HepG2 (cell line): ENCODE measurements at regions not wholly inside any gene's neighbourhood (a gene's known extent, or its start where the extent isn't known, plus 50 kb on each side); places are given as distances from the start of the nearest gene placed in this dataset.

ENCODE experiments used
- ATAC-seq: fragments of 200-7000 bp; cut with Tn5 transposase; 3 replicates; pipeline ENCODE4 v1.9.1; 2020; ENCODE audit warnings: mild to moderate bottlenecking, moderate library complexity
- BruUV-seq: library from RNA; stranded (reverse); fragments of 400-500 nt; replicated peaks from 2 replicates; lab custom pipeline; 2021; lab: Mats Ljungman, UMichigan
- CTCF ChIA-PET: fragments of 300-600 bp; formaldehyde crosslinking; extraction: SDS; loops from one replicate; lab custom pipeline; 2021; ENCODE audit warnings: low total read pairs, inconsistent platforms, low intra/inter-chr PET ratio; lab: Yijun Ruan, JAX
- POLR2A ChIA-PET: fragments of 350-600 bp; sonication (Branson Sonifier 250); formaldehyde crosslinking; loops from one replicate; lab custom pipeline; 2020; ENCODE audit warnings: antibody characterized with exemption, inconsistent platforms; lab: Yijun Ruan, JAX
- DNase-seq: peaks from one replicate; pipeline ENCODE4 v3.0.0-alpha.2; 2015; ENCODE audit warnings: low spot score
- FAIRE-seq: peaks from 3 replicates; lab custom pipeline; 2011; peaks lifted over from hg19 to GRCh38; lab: Jason Lieb, UNC
- H2AFZ ChIP-seq: one replicate; pipeline ENCODE4 v1.6.1; 2011; ENCODE audit warnings: low read length, inconsistent platforms
- H3K27ac ChIP-seq: fragments of 300-600 bp; 3 replicates; pipeline ENCODE4 v1.8.0; 2011; ENCODE audit warnings: mixed run types, mild to moderate bottlenecking, mixed read lengths, low read length, inconsistent platforms; ENCODE audit not compliant: insufficient read depth; ENCODE audit errors: extremely low read length
- H3K27me3 ChIP-seq, 2 experiments: fragments of 200-600 bp in 1 of 2; 2 replicates in 1 of 2; 3 replicates in 1 of 2; pipeline versions ENCODE4 v1.6.0 to v1.8.0; 2011; ENCODE audit warnings: low read length in 2 of 2, mild to moderate bottlenecking in 2 of 2, moderate library complexity in 2 of 2, inconsistent platforms in 1 of 2; ENCODE audit not compliant: insufficient read depth in 2 of 2, control insufficient read depth in 1 of 2
- H3K36me3 ChIP-seq, 2 experiments: fragments of 200-600 bp in 1 of 2; replicated peaks in 1 of 2; 2 replicates in 1 of 2; 3 replicates in 1 of 2; pipeline versions ENCODE4 v1.5.1 to v1.8.0; 2011; ENCODE audit warnings: low read length in 2 of 2, inconsistent platforms in 1 of 2; ENCODE audit not compliant: insufficient read depth in 2 of 2, control insufficient read depth in 1 of 2
- H3K4me1 ChIP-seq: 2 replicates; pipeline ENCODE4 v1.5.1; 2012; ENCODE audit warnings: low read length, inconsistent platforms; ENCODE audit not compliant: insufficient read depth
- H3K4me2 ChIP-seq: 2 replicates; pipeline ENCODE4 v1.6.0; 2011; ENCODE audit warnings: low read depth, low read length, inconsistent platforms
- H3K4me3 ChIP-seq, 3 experiments: fragments of 200-600 bp in 1 of 3; sonication (generic), shearing (Covaris generic) in 1 of 3; replicated peaks in 1 of 3; 2 replicates each; pipeline ENCODE4 v1.5.1; 2011 to 2016; ENCODE audit warnings: low read length in 3 of 3, inconsistent platforms in 2 of 3, low read depth in 2 of 3, mild to moderate bottlenecking in 2 of 3, control low read depth in 1 of 3, mixed read lengths in 1 of 3; ENCODE audit not compliant: insufficient read depth in 1 of 3
- H3K79me2 ChIP-seq: one replicate; pipeline ENCODE4 v1.6.1; 2011; ENCODE audit warnings: low read length, inconsistent platforms; ENCODE audit not compliant: insufficient read depth
- H3K9ac ChIP-seq: 2 replicates; pipeline ENCODE4 v1.6.0; 2011; ENCODE audit warnings: mild to moderate bottlenecking, low read depth, low read length, inconsistent platforms; ENCODE audit not compliant: insufficient read depth
- H3K9me3 ChIP-seq: 2 replicates; pipeline ENCODE4 v1.5.1; 2012; ENCODE audit warnings: mild to moderate bottlenecking, low read length
- H4K20me1 ChIP-seq: 2 replicates; pipeline ENCODE4 v1.6.0; 2011; ENCODE audit warnings: inconsistent platforms, mild to moderate bottlenecking, low read length, moderate library complexity; ENCODE audit not compliant: insufficient read depth
- PTBP1 ChIP-seq: fragments of 200-400 bp; formaldehyde crosslinking; IDR thresholded peaks from 2 replicates; pipeline ENCODE4 v1.6.1; 2018; ENCODE audit warnings: low read length, low read depth; ENCODE audit not compliant: poor library complexity, severe bottlenecking
- ZBTB20 ChIP-seq: sonication (generic); formaldehyde crosslinking; IDR thresholded peaks from 2 replicates; pipeline ENCODE4 v1.8.1; 2023; ENCODE audit warnings: missing genetic modification reagents, low read depth, mild to moderate bottlenecking, borderline replicate concordance
- ZKSCAN8 ChIP-seq: IDR thresholded peaks from 2 replicates; pipeline ENCODE4 v1.6.1; 2016; ENCODE audit warnings: borderline replicate concordance, missing genetic modification reagents, missing compliant biosample characterization
- ZMAT3 ChIP-seq: sonication (generic); formaldehyde crosslinking; conservative IDR thresholded peaks from 2 replicates; pipeline ENCODE4 v1.7.0; 2021; ENCODE audit warnings: missing genetic modification reagents
- ZNF543 ChIP-seq: sonication (generic); formaldehyde crosslinking; IDR thresholded peaks from 2 replicates; pipeline ENCODE4 v1.4.0; 2020; ENCODE audit warnings: mild to moderate bottlenecking, missing genetic modification reagents
- ZNF572 ChIP-seq: sonication (generic); formaldehyde crosslinking; IDR thresholded peaks from 2 replicates; pipeline ENCODE4 v1.5.1; 2020; ENCODE audit warnings: mild to moderate bottlenecking, missing genetic modification reagents
- ZNF724P ChIP-seq: sonication (generic); formaldehyde crosslinking; IDR thresholded peaks from 2 replicates; pipeline ENCODE4 v1.8.0; 2022; ENCODE audit warnings: missing genetic modification reagents, borderline replicate concordance
- WGBS: methylation state at CpG from one replicate; pipeline ENCODE4 v1.1.6; 2017; ENCODE audit warnings: low lambda C conversion rate; 5-methylcytosine and 5-hydroxymethylcytosine counted together
- in situ Hi-C: cut with HindIII; loops from 2 replicates; pipeline ENCODE4 v1.10.0; 2017; ENCODE audit warnings: low pct_unique_long_range_greater_than_20kb; ENCODE audit not compliant: extremely low pct_ligation_motif_present
- intact Hi-C: fragments of 100-400 bp; cut with micrococcal nuclease; formaldehyde crosslinking; loops from one replicate; pipeline ENCODE4 v1.10.0; 2022; ENCODE audit not compliant: unreplicated experiment
- TF ChIP-seq, protein P1 (sequence below): sonication (generic); formaldehyde crosslinking; IDR thresholded peaks from 2 replicates; pipeline ENCODE4 v1.4.0; 2020; ENCODE audit warnings: missing genetic modification reagents, borderline replicate concordance
- TF ChIP-seq, protein P2 (sequence below): IDR thresholded peaks from 2 replicates; pipeline ENCODE4 v1.6.1; 2012; ENCODE audit warnings: low read length, improper control_type of control experiment
- TF ChIP-seq, protein P3 (sequence below), 2 experiments: sonication (generic) in 1 of 2; formaldehyde crosslinking in 1 of 2; IDR thresholded peaks; 2 replicates each; pipeline versions ENCODE4 v1.4.0 to v1.6.1; 2016 to 2020; ENCODE audit warnings: borderline replicate concordance in 1 of 2, low read depth in 1 of 2, mild to moderate bottlenecking in 1 of 2, missing genetic modification reagents in 1 of 2

DNA sequence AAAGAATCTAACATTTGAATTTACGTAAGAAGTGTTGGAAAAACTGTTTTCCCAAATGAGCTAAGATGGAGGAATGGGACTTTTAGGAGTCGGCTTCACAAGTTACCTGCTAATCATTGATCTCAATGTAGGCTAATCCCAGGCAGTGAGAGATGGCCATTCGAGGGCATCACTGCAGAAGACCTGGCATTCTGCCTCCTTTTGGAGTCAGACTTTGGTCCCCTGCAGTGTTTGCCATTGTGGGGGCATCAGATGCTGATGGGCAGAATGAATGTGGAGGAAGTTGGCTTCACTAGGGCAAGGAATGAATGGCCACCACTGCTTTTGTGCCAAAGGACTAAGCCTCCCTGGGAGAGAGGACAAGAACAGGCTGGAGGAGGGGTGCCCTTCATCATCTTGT, 55.7 kb upstream of the NKX2-2 start (continued):
- TF ChIP-seq, protein P1, sequence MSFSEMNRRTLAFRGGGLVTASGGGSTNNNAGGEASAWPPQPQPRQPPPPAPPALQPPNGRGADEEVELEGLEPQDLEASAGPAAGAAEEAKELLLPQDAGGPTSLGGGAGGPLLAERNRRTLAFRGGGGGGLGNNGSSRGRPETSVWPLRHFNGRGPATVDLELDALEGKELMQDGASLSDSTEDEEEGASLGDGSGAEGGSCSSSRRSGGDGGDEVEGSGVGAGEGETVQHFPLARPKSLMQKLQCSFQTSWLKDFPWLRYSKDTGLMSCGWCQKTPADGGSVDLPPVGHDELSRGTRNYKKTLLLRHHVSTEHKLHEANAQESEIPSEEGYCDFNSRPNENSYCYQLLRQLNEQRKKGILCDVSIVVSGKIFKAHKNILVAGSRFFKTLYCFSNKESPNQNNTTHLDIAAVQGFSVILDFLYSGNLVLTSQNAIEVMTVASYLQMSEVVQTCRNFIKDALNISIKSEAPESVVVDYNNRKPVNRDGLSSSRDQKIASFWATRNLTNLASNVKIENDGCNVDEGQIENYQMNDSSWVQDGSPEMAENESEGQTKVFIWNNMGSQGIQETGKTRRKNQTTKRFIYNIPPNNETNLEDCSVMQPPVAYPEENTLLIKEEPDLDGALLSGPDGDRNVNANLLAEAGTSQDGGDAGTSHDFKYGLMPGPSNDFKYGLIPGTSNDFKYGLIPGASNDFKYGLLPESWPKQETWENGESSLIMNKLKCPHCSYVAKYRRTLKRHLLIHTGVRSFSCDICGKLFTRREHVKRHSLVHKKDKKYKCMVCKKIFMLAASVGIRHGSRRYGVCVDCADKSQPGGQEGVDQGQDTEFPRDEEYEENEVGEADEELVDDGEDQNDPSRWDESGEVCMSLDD (CRISPR knock-in tag) = no peak
- TF ChIP-seq ZNF724P = no peak
- TF ChIP-seq, protein P2, sequence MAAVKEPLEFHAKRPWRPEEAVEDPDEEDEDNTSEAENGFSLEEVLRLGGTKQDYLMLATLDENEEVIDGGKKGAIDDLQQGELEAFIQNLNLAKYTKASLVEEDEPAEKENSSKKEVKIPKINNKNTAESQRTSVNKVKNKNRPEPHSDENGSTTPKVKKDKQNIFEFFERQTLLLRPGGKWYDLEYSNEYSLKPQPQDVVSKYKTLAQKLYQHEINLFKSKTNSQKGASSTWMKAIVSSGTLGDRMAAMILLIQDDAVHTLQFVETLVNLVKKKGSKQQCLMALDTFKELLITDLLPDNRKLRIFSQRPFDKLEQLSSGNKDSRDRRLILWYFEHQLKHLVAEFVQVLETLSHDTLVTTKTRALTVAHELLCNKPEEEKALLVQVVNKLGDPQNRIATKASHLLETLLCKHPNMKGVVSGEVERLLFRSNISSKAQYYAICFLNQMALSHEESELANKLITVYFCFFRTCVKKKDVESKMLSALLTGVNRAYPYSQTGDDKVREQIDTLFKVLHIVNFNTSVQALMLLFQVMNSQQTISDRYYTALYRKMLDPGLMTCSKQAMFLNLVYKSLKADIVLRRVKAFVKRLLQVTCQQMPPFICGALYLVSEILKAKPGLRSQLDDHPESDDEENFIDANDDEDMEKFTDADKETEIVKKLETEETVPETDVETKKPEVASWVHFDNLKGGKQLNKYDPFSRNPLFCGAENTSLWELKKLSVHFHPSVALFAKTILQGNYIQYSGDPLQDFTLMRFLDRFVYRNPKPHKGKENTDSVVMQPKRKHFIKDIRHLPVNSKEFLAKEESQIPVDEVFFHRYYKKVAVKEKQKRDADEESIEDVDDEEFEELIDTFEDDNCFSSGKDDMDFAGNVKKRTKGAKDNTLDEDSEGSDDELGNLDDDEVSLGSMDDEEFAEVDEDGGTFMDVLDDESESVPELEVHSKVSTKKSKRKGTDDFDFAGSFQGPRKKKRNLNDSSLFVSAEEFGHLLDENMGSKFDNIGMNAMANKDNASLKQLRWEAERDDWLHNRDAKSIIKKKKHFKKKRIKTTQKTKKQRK = no peak
- TF ChIP-seq, all 625 proteins: peak for 0

DNA sequence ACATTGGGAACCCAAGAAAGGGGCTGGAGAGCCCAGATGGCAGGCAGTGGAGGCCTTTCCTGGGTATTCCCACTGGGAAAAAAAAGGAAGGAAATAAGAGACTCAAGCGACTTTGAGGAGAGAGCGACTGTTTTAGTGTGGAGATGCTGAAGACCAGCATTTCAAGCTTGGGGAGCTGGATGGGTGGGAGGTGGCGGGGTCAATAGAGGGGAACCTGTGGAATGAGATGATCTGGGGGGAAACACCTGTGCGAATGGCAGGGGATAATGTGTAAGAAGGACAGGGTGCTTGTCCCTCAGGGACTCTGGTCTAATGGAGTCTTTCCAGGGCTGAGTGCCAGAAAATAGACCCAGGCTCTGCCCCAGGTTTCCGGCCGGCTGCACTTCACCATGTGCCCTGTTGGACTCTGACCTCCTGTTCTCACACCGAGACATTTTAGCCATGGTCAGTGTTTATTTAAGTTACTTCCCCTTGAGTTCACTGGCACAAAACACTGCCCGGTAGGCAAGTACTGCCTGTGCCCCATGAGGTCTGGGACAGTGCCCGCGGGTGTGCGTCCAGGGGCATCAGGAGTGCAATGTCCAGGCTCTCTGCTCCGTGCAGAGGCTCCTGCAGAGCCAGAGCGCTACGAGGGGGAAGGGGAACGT, 50.4 kb upstream of the NKX2-2 start:
- H2AFZ ChIP-seq = peak overlapping the region; percentile 0
- CTCF ChIA-PET = no interaction called here
- no peaks in the 10 kb centered on the region for H3K9me3 ChIP-seq
- peaks cover 14% of the 10 kb centered on the region for H3K4me1 ChIP-seq
- H3K27me3 ChIP-seq = peaks cover 2 to 25% of the 10 kb centered on the region in 2 experiments; a peak in 2 of 5 replicates
- in situ Hi-C loops = no loop called here
- no peaks in the 10 kb centered on the region for H4K20me1 ChIP-seq
- H3K4me3 ChIP-seq = peak overlapping the region in 2 of 3 experiments; percentile 14 to 23; a peak in 2 of 6 replicates
- H3K79me2 ChIP-seq = no peaks in the 10 kb centered on the region
- BruUV-seq = no TSS peak
- no peak overlapping the region for H3K27ac ChIP-seq
- H3K4me2 ChIP-seq = peak overlapping the region; percentile 76
- no peaks in the 10 kb centered on the region for H3K36me3 ChIP-seq
- 26% methylated on average over 15 of the region's 15 CpGs for WGBS
- DNase-seq (peak; percentile 84), ATAC-seq (peak; percentile 96), FAIRE-seq (peak; percentile 75)
- no peak overlapping the region for H3K9ac ChIP-seq
- intact Hi-C loops = loop anchor here (2.0 kb wide), 1 partner anchor 35 kb away; no protein-coding TSS in a partner anchor
- POLR2A ChIA-PET = no interaction called here
- TF ChIP-seq ZMAT3 (CRISPR knock-in tag) = 0 out of 2 replicates have a peak, but pooled peaks have one; percentile 47
- peak; percentile 74; the same call in 1 of the 2 replicates for TF ChIP-seq ZNF543
- TF ChIP-seq ZKSCAN8 (CRISPR knock-in tag) = 0 out of 2 replicates have a peak, but pooled peaks have one; percentile 22
- peak; percentile 76 for TF ChIP-seq PTBP1
- TF ChIP-seq ZBTB20 = peak; percentile 75; the same call in 1 of the 2 replicates
- 0 out of 2 replicates have a peak, but pooled peaks have one; percentile 36 for TF ChIP-seq ZNF572
- TF ChIP-seq, protein P3, sequence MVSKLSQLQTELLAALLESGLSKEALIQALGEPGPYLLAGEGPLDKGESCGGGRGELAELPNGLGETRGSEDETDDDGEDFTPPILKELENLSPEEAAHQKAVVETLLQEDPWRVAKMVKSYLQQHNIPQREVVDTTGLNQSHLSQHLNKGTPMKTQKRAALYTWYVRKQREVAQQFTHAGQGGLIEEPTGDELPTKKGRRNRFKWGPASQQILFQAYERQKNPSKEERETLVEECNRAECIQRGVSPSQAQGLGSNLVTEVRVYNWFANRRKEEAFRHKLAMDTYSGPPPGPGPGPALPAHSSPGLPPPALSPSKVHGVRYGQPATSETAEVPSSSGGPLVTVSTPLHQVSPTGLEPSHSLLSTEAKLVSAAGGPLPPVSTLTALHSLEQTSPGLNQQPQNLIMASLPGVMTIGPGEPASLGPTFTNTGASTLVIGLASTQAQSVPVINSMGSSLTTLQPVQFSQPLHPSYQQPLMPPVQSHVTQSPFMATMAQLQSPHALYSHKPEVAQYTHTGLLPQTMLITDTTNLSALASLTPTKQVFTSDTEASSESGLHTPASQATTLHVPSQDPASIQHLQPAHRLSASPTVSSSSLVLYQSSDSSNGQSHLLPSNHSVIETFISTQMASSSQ (IDR thresholded peaks at IDR 0.05; ENCODE audit: low read depth) = no peak
- TF ChIP-seq, protein P3 (CRISPR knock-in tag; IDR thresholded peaks at IDR 0.05; ENCODE audit: borderline replicate concordance) = peak; percentile 33; the same call in 1 of the 2 replicates
